ENCODE measurements at regions not wholly inside any gene's neighbourhood (a gene's known extent, or its start where the extent isn't known, plus 50 kb on each side); places are given as distances from the start of the nearest gene placed in this dataset. TPM values are rescaled to one million over a fixed set of nuclear protein-coding genes. Genes with fewer than 3 reads are reported as not detected.

- H3K9me3 Mint-ChIP-seq = peaks cover 0 to 6% (median 0%) of the 10 kb centered on the region in 9 donors
- POLR2A ChIA-PET = no interaction called here
- DNase-seq = no peak
Measured at GRCh38 chr18:66707473-66707872, 103.6 kb upstream of the CDH19 start.

DNA sequence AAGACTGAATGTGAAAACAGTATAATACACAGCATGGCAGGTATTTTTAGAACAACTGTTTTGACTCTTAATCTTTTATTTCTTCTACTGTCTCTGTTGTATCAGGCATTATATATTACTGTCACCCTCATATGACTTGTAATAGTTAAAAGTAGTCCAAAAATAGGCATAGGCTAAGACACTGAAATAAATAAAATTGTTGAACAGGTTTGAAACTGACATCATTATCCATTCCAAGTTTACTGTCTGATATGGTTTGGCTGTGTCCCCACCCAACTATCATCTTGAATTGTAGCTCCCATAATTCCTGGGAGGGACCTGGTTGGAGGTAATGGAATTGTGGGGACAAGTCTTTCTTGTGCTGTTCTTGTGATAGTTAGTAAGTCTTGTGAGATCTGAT, 91.4 kb upstream of the CDH19 start:
- no peaks in the 10 kb centered on the region for H3K4me1 Mint-ChIP-seq
- no peak for ATAC-seq
- no peaks in the 10 kb centered on the region for H3K27me3 Mint-ChIP-seq
- H3K4me3 Mint-ChIP-seq = no peak overlapping the region
- DNase-seq = no peak
- POLR2A ChIA-PET = no interaction called here
- H3K27ac Mint-ChIP-seq = no peak overlapping the region
- H3K36me3 Mint-ChIP-seq = no peaks in the 10 kb centered on the region
- peaks cover 0 to 17% (median 2%) of the 10 kb centered on the region in 9 donors for H3K9me3 Mint-ChIP-seq

More at GRCh38 chr18:66707473-66707872, 103.6 kb upstream of the CDH19 start:
- Mint-ChIP-seq H3K27ac (no peak overlapping the region), H3K27me3 (no peaks in the 10 kb centered on the region), H3K36me3 (no peaks in the 10 kb centered on the region), H3K4me1 (no peaks in the 10 kb centered on the region), H3K4me3 (no peak overlapping the region)
- ATAC-seq = no peak

- POLR2A ChIA-PET = no interaction called here
- Mint-ChIP-seq H3K4me3 (no peak overlapping the region), H3K9me3 (peaks cover 0 to 17% (median 2%) of the 10 kb centered on the region in 9 donors), H3K4me1 (no peaks in the 10 kb centered on the region), H3K27me3 (no peaks in the 10 kb centered on the region), H3K36me3 (no peaks in the 10 kb centered on the region), H3K27ac (no peak overlapping the region)
- ATAC-seq (no peak), DNase-seq (no peak)
Measured at GRCh38 chr18:66694852-66695251, 91.0 kb upstream of the CDH19 start.

DNA sequence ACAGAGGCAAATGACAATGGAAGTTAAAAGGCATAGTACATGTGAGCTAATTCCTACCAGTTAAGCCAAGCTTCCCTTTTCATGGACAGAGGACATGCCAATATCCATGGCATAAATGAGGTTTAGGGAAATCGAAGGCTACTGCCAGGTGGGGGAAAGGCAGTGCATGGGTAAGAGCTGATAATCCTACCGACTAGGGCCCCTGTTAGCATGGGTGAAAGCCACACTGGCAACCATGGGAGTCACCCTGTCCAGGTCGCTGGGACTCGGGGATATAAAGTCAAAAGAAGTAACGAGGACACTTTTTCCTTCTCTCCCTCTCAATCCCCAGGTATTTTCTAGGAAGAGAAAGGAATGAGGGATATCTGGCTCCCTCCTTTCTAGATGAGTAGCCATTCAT, 83.7 kb upstream of the CDH19 start:
- H3K36me3 Mint-ChIP-seq = no peaks in the 10 kb centered on the region
- POLR2A ChIA-PET = interaction anchor here (0.7 kb wide), 1 partner anchor 832 kb away, joined by 4 read pairs; no protein-coding TSS in a partner anchor

DNA sequence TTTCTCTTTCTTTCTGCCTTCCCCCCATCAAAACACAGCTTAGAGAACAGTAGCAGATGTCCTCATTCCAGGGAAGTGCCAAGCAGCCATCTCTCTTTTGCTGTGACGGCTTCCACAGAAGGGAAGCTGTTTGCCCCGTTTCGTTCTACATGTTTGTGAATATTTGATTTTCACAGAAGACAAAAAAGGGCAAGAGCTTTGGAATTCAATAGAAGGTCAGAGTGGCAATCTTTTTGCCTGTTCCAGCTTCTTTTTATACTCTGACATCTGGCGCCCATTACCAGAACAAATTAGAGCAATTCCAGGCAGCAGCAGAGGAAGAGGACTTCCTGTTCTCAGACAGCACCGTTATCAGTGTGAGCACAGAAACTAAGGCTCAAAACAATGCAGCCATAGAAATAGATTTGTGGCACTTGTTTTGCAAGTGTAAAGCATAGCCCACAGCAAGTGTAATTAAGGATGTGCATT, 79.0 kb upstream of the CDH19 start:
- POLR2A ChIA-PET = no interaction called here
- Mint-ChIP-seq H3K27me3 (no peaks in the 10 kb centered on the region), H3K27ac (no peak overlapping the region), H3K4me3 (no peak overlapping the region), H3K9me3 (peaks cover 3 to 12% (median 10%) of the 10 kb centered on the region in 9 donors), H3K4me1 (no peaks in the 10 kb centered on the region), H3K36me3 (no peaks in the 10 kb centered on the region)
- DNase-seq (no peak), ATAC-seq (no peak)

More for the DNA sequence above, 83.7 kb upstream of the CDH19 start:
- H3K9me3 Mint-ChIP-seq = peaks cover 0 to 15% (median 6%) of the 10 kb centered on the region in 9 donors
- ATAC-seq = no peak
- no peak overlapping the region for H3K4me3 Mint-ChIP-seq
- no peaks in the 10 kb centered on the region for H3K4me1 Mint-ChIP-seq
- no peak overlapping the region for H3K27ac Mint-ChIP-seq
- DNase-seq = no peak
- H3K27me3 Mint-ChIP-seq = no peaks in the 10 kb centered on the region

GRCh38 chr18:66676699-66677098, 72.8 kb upstream of the CDH19 start:
- DNase-seq = no peak
- H3K27ac Mint-ChIP-seq = no peak overlapping the region
- H3K27me3 Mint-ChIP-seq = peaks cover 0 to 1% (median 0%) of the 10 kb centered on the region in 5 donors
- H3K36me3 Mint-ChIP-seq = no peaks in the 10 kb centered on the region
- POLR2A ChIA-PET = no interaction called here
- ATAC-seq = no peak
- H3K9me3 Mint-ChIP-seq = peaks cover 0 to 17% (median 5%) of the 10 kb centered on the region in 9 donors
- no peaks in the 10 kb centered on the region for H3K4me1 Mint-ChIP-seq
- H3K4me3 Mint-ChIP-seq = no peak overlapping the region

- no peaks in the 10 kb centered on the region for H3K4me1 Mint-ChIP-seq
- H3K27me3 Mint-ChIP-seq = peaks cover 0 to 1% (median 0%) of the 10 kb centered on the region in 5 donors
- H3K27ac Mint-ChIP-seq = no peak overlapping the region
- DNase-seq (no peak), ATAC-seq (no peak)
- peaks cover 0 to 17% (median 2%) of the 10 kb centered on the region in 9 donors for H3K9me3 Mint-ChIP-seq
- no peak overlapping the region for H3K4me3 Mint-ChIP-seq
- POLR2A ChIA-PET = no interaction called here
- no peaks in the 10 kb centered on the region for H3K36me3 Mint-ChIP-seq
Measured at GRCh38 chr18:66674286-66674685, 70.4 kb upstream of the CDH19 start.

DNA sequence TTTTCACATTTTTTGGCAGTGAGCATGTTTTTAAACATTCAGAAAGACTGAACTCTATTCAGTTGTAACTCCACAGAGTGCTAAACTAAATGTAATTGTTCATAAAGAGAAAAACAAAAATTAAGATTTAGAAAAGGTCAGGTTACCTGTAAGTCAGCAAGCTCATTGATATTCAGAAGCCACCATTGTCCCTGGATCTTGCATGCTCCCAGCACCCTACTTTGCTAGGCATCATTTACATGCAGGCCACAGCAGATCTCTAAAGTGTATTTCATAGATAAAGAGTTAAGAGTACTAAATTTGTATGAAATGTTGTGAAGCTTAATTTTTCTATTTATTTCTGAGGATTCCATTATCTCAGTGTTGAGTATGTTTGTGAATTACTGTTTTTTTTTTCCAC, 64.8 kb upstream of the CDH19 start:
- Mint-ChIP-seq H3K27me3 (no peaks in the 10 kb centered on the region), H3K27ac (no peak overlapping the region), H3K9me3 (peaks cover 0 to 4% (median 0%) of the 10 kb centered on the region in 9 donors), H3K4me3 (no peak overlapping the region), H3K36me3 (no peaks in the 10 kb centered on the region), H3K4me1 (no peaks in the 10 kb centered on the region)
- ATAC-seq (no peak), DNase-seq (no peak)
- POLR2A ChIA-PET = no interaction called here

DNA sequence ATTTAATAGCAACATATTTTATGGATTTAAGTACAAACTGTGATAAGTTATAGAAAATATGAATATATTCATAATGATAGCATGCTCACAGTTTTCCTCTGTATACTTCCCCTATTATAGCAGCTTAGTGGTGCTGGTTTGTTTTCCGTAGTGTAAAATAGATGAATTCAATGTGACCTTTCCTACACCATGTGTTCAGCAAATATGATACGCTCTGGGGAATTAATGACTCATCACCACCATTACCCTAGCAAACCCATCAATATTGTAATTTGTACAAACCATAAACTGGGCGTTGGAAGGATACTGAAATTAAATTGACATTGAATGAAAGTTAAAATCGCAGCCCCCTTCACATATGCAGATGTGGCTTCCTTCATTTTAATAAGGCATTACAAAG, 58.7 kb upstream of the CDH19 start:
- Mint-ChIP-seq H3K27me3 (no peaks in the 10 kb centered on the region), H3K4me1 (no peaks in the 10 kb centered on the region), H3K9me3 (peaks cover 0 to 9% (median 0%) of the 10 kb centered on the region in 9 donors), H3K36me3 (no peaks in the 10 kb centered on the region), H3K27ac (no peak overlapping the region), H3K4me3 (no peak overlapping the region)
- POLR2A ChIA-PET = no interaction called here
- ATAC-seq = no peak
- no peak for DNase-seq

GRCh38 chr18:66655407-66655806, 51.5 kb upstream of the CDH19 start:
- Mint-ChIP-seq H3K4me3 (no peak overlapping the region), H3K27me3 (no peaks in the 10 kb centered on the region), H3K9me3 (peaks cover 0 to 13% (median 2%) of the 10 kb centered on the region in 9 donors), H3K27ac (no peak overlapping the region), H3K36me3 (no peaks in the 10 kb centered on the region), H3K4me1 (no peaks in the 10 kb centered on the region)
- ATAC-seq (no peak), DNase-seq (no peak)
- POLR2A ChIA-PET = no interaction called here

Small RNAs in the stretch of these regions (microRNA-seq; reads per million reads assigned to microRNA genes)
- not detected for gene MIR5011 (ENCODE audit: borderline microRNAs expressed)
